SK-N-SH (cell line): ENCODE measurements at regions not wholly inside any gene's neighbourhood (a gene's known extent, or its start where the extent isn't known, plus 50 kb on each side); places are given as distances from the start of the nearest gene placed in this dataset.
"Not testable (repeated sequence)": the region's sequence is repeated elsewhere in the genome, so short reads cannot be mapped to it uniquely, and the experiment has no call there.

Source experiments
- CTCF ChIA-PET: fragments of 300-600, 350-600 bp; formaldehyde crosslinking; extraction: SDS; loops from one replicate; lab custom pipeline; 2021; lab: Yijun Ruan, JAX
- POLR2A ChIA-PET: fragments of 350-600 bp; sonication (Branson Sonifier 250); formaldehyde crosslinking; extraction: SDS; loops from one replicate; lab custom pipeline; 2020; ENCODE audit warnings: antibody characterized with exemption, inconsistent platforms; lab: Yijun Ruan, JAX
- DNase-seq: peaks from one replicate; pipeline ENCODE4 v3.0.0; 2012
- H2AFZ ChIP-seq: fragments of 200-600 bp; sonication (generic); 2 replicates; pipeline ENCODE4 v1.8.1; 2016; ENCODE audit warnings: antibody characterized with exemption, mild to moderate bottlenecking, low read depth
- H3F3A ChIP-seq: fragments of 200-600 bp; sonication (generic); replicated peaks from 2 replicates; pipeline ENCODE3; 2016; ENCODE audit warnings: antibody characterized with exemption, mild to moderate bottlenecking; ENCODE audit not compliant: insufficient read depth
- H3K27ac ChIP-seq, 2 experiments: fragments of 200-500 bp in 1 of 2; fragments of 200-600 bp in 1 of 2; sonication (Bioruptor generic) in 1 of 2; sonication (generic), shearing (Covaris generic) in 1 of 2; 2 replicates each; pipeline versions ENCODE4 v1.5.1 to v1.6.1; 2014 to 2016; ENCODE audit warnings: low read depth in 2 of 2, inconsistent platforms in 1 of 2, low read length in 1 of 2, mild to moderate bottlenecking in 1 of 2, mixed read lengths in 1 of 2
- H3K27me3 ChIP-seq: fragments of 200-600 bp; sonication (generic), shearing (Covaris generic); 2 replicates; pipeline ENCODE4 v1.6.1; 2016; ENCODE audit warnings: mixed run types; ENCODE audit not compliant: insufficient read depth
- H3K36me3 ChIP-seq, 2 experiments: fragments of 200-500 bp in 1 of 2; fragments of 200-600 bp in 1 of 2; sonication (Bioruptor generic) in 1 of 2; sonication (generic) in 1 of 2; replicated peaks in 1 of 2; 2 replicates each; pipeline versions ENCODE3 to v1.5.1; 2014 to 2016; ENCODE audit warnings: low read length in 1 of 2, mild to moderate bottlenecking in 1 of 2; ENCODE audit not compliant: insufficient read depth in 2 of 2, control insufficient read depth in 1 of 2
- H3K4me1 ChIP-seq, 2 experiments: fragments of 200-500 bp in 1 of 2; fragments of 200-600 bp in 1 of 2; sonication (Bioruptor generic) in 1 of 2; sonication (generic), shearing (Covaris generic) in 1 of 2; 2 replicates each; pipeline versions ENCODE4 v1.5.1 to v1.6.1; 2014 to 2016; ENCODE audit warnings: low read depth in 1 of 2, low read length in 1 of 2, mixed run types in 1 of 2; ENCODE audit not compliant: insufficient read depth in 2 of 2, control insufficient read depth in 1 of 2
- H3K4me2 ChIP-seq: fragments of 200-600 bp; sonication (generic), shearing (Covaris generic); 2 replicates; pipeline ENCODE4 v1.6.1; 2017; ENCODE audit warnings: mixed run types
- H3K4me3 ChIP-seq, 2 experiments: fragments of 200-500 bp in 1 of 2; fragments of 200-600 bp in 1 of 2; sonication (Bioruptor generic) in 1 of 2; sonication (generic), shearing (Covaris generic) in 1 of 2; 2 replicates each; pipeline versions ENCODE4 v1.5.1 to v1.8.1; 2014 to 2016; ENCODE audit warnings: low read depth in 2 of 2, inconsistent platforms in 1 of 2, low read length in 1 of 2, mild to moderate bottlenecking in 1 of 2, mixed read lengths in 1 of 2, moderate library complexity in 1 of 2
- H3K79me2 ChIP-seq: fragments of 200-600 bp; sonication (generic); 2 replicates; pipeline ENCODE4 v1.8.1; 2017; ENCODE audit warnings: mild to moderate bottlenecking; ENCODE audit not compliant: insufficient read depth
- H3K9ac ChIP-seq: fragments of 200-600 bp; sonication (generic); 2 replicates; pipeline ENCODE4 v1.6.1; 2017; ENCODE audit warnings: mixed run types
- H3K9me2 ChIP-seq: fragments of 200-600 bp; sonication (generic); 2 replicates; pipeline ENCODE4 v1.6.1; 2017; ENCODE audit warnings: mixed run types
- H3K9me3 ChIP-seq: fragments of 200-600 bp; sonication (generic); 2 replicates; pipeline ENCODE4 v1.6.1; 2017; ENCODE audit warnings: mixed run types, mild to moderate bottlenecking, moderate library complexity
- H4K20me1 ChIP-seq: fragments of 200-600 bp; sonication (generic); 2 replicates; pipeline ENCODE4 v1.6.1; 2017; ENCODE audit warnings: mild to moderate bottlenecking, mixed run types; ENCODE audit not compliant: insufficient read depth
- WGBS: methylation state at CpG from one replicate; pipeline ENCODE4 v1.1.6; 2017; ENCODE audit warnings: low lambda C conversion rate; 5-methylcytosine and 5-hydroxymethylcytosine counted together

DNA sequence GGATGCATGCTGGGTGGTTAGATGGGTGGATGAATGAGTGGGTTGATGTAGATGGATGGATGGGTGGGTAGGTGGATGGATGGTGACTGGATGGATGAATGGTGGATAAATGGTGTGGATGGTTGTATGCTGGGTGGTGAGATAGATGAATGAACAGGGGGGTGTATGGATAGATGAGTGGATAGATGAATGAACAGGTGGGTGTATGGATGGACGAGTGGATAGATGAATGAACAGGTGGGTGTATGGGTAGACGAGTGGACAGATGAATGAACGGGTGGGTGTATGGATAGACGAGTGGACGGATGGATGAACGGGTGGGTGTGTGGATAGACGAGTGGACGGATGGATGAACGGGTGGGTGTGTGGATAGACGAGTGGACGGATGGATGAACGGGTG is 108.2 kb downstream of the NPIPB11 start:
- H3K27me3 ChIP-seq, H3K4me2 ChIP-seq, DNase-seq, H3K79me2 ChIP-seq, H3K4me3 ChIP-seq, H3K9me2 ChIP-seq, H3K27ac ChIP-seq, POLR2A ChIA-PET, H3K9me3 ChIP-seq, H4K20me1 ChIP-seq, H3K36me3 ChIP-seq, CTCF ChIA-PET, H3K9ac ChIP-seq, H2AFZ ChIP-seq, H3F3A ChIP-seq: not testable (repeated sequence)
- WGBS, result 88% methylated on average over 12 of the region's 12 CpGs
- peaks cover 0 to 26% of the 10 kb centered on the region in 2 experiments; a peak in 1 of 4 replicates for H3K4me1 ChIP-seq

GRCh38 chr16:29297809-29298177 is 108.7 kb downstream of the NPIPB11 start:
- H2AFZ ChIP-seq, H3K27me3 ChIP-seq, H3K36me3 ChIP-seq, DNase-seq, CTCF ChIA-PET, H4K20me1 ChIP-seq, H3K9ac ChIP-seq, H3F3A ChIP-seq, H3K4me3 ChIP-seq, POLR2A ChIA-PET, H3K9me2 ChIP-seq, H3K27ac ChIP-seq, H3K9me3 ChIP-seq, H3K4me2 ChIP-seq, H3K79me2 ChIP-seq: not testable (repeated sequence)
- peaks cover 0 to 30% of the 10 kb centered on the region in 2 experiments; a peak in 1 of 4 replicates for H3K4me1 ChIP-seq
- 77% methylated on average over 2 of the region's 2 CpGs for WGBS

DNA sequence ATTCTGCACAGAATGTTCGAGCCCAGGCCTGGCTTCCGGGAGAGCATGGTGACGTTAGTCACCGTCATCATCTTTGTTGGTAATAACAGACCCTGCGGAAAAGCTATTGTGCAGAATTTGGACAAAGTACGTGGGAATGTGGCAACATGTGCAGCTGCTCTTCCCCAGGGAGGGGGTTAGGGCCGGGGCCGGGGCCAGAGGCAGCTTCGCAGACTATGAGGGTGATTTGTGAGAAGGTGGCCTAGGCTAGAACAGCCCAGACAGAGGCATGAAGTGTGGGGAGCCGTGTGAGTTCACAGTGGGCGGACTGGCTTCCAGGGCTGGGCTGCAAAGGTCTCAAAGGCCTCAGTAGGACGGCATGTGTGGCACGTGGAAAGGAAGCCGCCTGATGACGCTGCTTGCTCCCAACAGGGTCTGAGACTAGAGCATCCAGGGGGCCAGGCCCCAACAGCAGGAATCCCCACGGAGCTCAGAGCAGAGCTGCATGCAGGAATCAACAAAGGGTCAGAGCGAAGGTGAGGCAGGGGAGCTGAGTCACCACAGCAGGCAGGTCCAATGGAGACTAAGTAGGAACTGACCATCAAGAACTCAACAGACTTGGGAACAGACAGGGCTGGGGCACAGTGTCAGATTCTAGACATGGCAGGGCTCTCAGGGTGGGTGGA is 109.2 kb downstream of the NPIPB11 start:
- DNase-seq, H3K9me2 ChIP-seq, H2AFZ ChIP-seq, H3K9ac ChIP-seq, H3F3A ChIP-seq, H3K4me2 ChIP-seq, H3K27ac ChIP-seq, H3K4me3 ChIP-seq, H4K20me1 ChIP-seq, CTCF ChIA-PET, H3K9me3 ChIP-seq, H3K36me3 ChIP-seq, POLR2A ChIA-PET, H3K27me3 ChIP-seq, H3K79me2 ChIP-seq: not testable (repeated sequence)
- peaks cover 0 to 28% of the 10 kb centered on the region in 2 experiments; a peak in 1 of 4 replicates for H3K4me1 ChIP-seq
- 91% methylated on average over 16 of the region's 17 CpGs for WGBS

- H4K20me1 ChIP-seq, H3K9ac ChIP-seq, CTCF ChIA-PET, H3F3A ChIP-seq, H3K79me2 ChIP-seq, H3K9me3 ChIP-seq, H3K9me2 ChIP-seq, POLR2A ChIA-PET, H3K27ac ChIP-seq, DNase-seq, H3K36me3 ChIP-seq, H3K4me2 ChIP-seq, H3K4me3 ChIP-seq, H3K27me3 ChIP-seq, H2AFZ ChIP-seq: not testable (repeated sequence)
- H3K4me1 ChIP-seq, result peaks cover 5 to 28% of the 10 kb centered on the region in 2 experiments; a peak in 2 of 4 replicates
- WGBS, result 89% methylated on average over 7 of the region's 11 CpGs
These were observed 110.3 kb downstream of the NPIPB11 start for GRCh38 chr16:29296176-29296575.

GRCh38 chr16:29294951-29295795 is 111.3 kb downstream of the NPIPB11 start:
- H4K20me1 ChIP-seq, CTCF ChIA-PET, H3K9ac ChIP-seq, H3F3A ChIP-seq, H3K4me3 ChIP-seq, H3K27me3 ChIP-seq, H3K9me2 ChIP-seq, H3K4me2 ChIP-seq, H3K36me3 ChIP-seq, H3K9me3 ChIP-seq, POLR2A ChIA-PET, H2AFZ ChIP-seq, H3K79me2 ChIP-seq, DNase-seq, H3K27ac ChIP-seq: not testable (repeated sequence)
- WGBS, result 91% methylated on average over 11 of the region's 21 CpGs
- H3K4me1 ChIP-seq, result peaks cover 12 to 26% of the 10 kb centered on the region in 2 experiments; a peak in 2 of 4 replicates

DNA sequence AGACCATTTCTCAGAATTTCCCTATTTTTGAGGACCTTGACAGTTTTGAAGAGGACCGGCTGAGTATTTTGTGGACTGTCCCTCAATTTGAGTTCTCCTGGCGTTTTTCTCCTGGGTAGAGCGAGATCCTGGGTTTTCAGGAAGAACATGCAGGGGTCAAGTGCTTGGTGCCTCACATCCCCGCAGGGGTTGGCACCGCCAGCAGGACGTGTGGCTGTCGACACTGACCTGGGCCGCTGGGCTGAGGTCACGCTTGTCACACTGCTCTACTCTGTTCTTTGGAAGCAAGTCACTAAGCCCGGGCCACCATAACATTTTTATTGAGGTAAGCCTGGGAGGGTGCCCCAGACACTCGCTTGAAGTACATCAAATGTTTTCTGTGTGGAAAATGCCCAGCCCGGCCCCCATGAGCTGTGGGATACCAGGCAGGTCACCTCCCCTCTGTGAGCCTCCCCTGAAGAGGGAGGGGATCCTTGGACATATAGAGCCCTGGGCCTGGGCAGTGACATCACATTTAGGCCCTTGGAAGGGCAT is 112.0 kb downstream of the NPIPB11 start:
- POLR2A ChIA-PET, H3K27me3 ChIP-seq, H3K36me3 ChIP-seq, H3K4me3 ChIP-seq, H3K4me2 ChIP-seq, CTCF ChIA-PET, DNase-seq, H4K20me1 ChIP-seq, H3K9me3 ChIP-seq, H3K9me2 ChIP-seq, H3K9ac ChIP-seq, H2AFZ ChIP-seq, H3K79me2 ChIP-seq, H3K27ac ChIP-seq, H3F3A ChIP-seq: not testable (repeated sequence)
- H3K4me1 ChIP-seq, result peaks cover 12 to 22% of the 10 kb centered on the region in 2 experiments; a peak in 2 of 4 replicates
- 93% methylated on average over 8 of the region's 12 CpGs for WGBS
